ENCODE measurements at regions not wholly inside any gene's neighbourhood (a gene's known extent, or its start where the extent isn't known, plus 50 kb on each side); places are given as distances from the start of the nearest gene placed in this dataset.

- 79 to 94% (median 84%) methylated on average over 2 of the region's 2 CpGs for whole genome bisulfite sequencing, 5 donors
- no peak for DNase-seq
- TF ChIP-seq CTCF (IDR thresholded peaks at IDR 0.05 in 8 of 11, conservative IDR thresholded peaks at IDR 0.05 in 3 of 11) (no peak), POLR2AphosphoS5 (IDR thresholded peaks at IDR 0.05) (no peak)
- Histone ChIP-seq H3K4me3 (no peak overlapping the region), H3K9me3 (no peaks in the 10 kb centered on the region), H3K36me3 (no peaks in the 10 kb centered on the region), H3K4me1 (peaks cover 0 to 8% (median 0%) of the 10 kb centered on the region in 6 donors), H3K27ac (no peak overlapping the region), H3K27me3 (replicated peaks in 1 of 7) (no peaks in the 10 kb centered on the region)
- intact Hi-C loops (cut with DNase I; ENCODE audit: low total_unique reads): no loop called here
Measured at GRCh38 chr16:74111456-74111982, 185.1 kb upstream of the PSMD7 start.

- DNase-seq: no peak
- Histone ChIP-seq H3K9me3 (no peaks in the 10 kb centered on the region), H3K4me3 (peak overlapping the region in 1 of 8 donors; percentile 33), H3K36me3 (no peaks in the 10 kb centered on the region), H3K4me1 (peaks cover 0 to 8% (median 0%) of the 10 kb centered on the region in 6 donors), H3K27ac (no peak overlapping the region), H3K27me3 (replicated peaks in 1 of 7) (no peaks in the 10 kb centered on the region)
- TF ChIP-seq CTCF (IDR thresholded peaks at IDR 0.05 in 8 of 11, conservative IDR thresholded peaks at IDR 0.05 in 3 of 11) (peak in 8 of 11 experiments; percentile 16 to 50 (median 36)), POLR2AphosphoS5 (IDR thresholded peaks at IDR 0.05) (no peak)
- 43 to 51% (median 49%) methylated on average over 18 of the region's 18 CpGs for WGBS, 5 donors
- intact Hi-C loops (cut with DNase I; ENCODE audit: low total_unique reads): no loop called here
Measured at GRCh38 chr16:74107795-74108610, 188.6 kb upstream of the PSMD7 start.

- intact Hi-C loops (cut with DNase I; ENCODE audit: low total_unique reads): no loop called here
- TF ChIP-seq POLR2A (IDR thresholded peaks at IDR 0.05) (no peak), CTCF (IDR thresholded peaks at IDR 0.05 in 8 of 11, conservative IDR thresholded peaks at IDR 0.05 in 3 of 11) (no peak), POLR2AphosphoS5 (IDR thresholded peaks at IDR 0.05) (no peak)
- 17 to 38% (median 30%) methylated on average over 2 of the region's 2 CpGs for WGBS, 5 donors
Measured at GRCh38 chr16:74104022-74104421, 192.6 kb upstream of the PSMD7 start.

DNA sequence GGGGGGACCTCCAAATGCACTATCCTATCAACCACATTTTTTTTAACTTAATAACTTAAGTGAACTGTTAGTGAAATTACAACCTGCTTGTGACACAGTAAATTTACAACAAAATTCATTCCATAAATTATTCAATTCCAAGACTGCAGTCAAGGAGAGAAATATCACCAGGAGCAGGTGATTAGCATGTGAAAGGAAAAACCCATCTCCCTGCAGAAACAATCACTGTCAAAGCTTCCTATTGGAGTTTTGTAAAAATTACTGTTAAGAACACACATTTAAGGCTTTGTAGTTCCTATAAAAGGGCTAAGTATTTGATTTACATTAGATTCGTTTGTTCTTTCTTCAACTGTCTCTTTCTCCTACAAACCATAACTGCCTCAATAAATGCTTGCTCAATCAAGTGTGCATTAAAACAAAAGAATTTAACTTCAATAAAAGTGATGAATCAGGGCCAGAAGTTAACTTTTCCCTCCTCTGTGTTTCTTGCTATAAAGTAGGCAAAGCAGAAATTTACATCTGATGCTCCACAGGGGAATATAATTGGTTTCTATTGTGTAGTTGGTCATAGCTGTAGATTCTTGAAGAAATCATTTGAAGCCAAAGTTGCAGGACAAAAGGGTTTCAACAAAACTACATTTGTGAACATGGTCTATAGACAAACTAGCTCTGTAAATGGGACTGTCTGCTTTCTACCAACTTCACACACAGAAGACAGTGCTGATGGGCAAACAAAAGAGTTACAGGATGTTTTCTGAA is 195.1 kb upstream of the PSMD7 start:
- Histone ChIP-seq H3K4me3 (no peak overlapping the region), H3K9me3 (no peaks in the 10 kb centered on the region), H3K4me1 (no peaks in the 10 kb centered on the region), H3K36me3 (no peaks in the 10 kb centered on the region), H3K27ac (no peak overlapping the region), H3K27me3 (replicated peaks in 1 of 7) (no peaks in the 10 kb centered on the region)
- TF ChIP-seq CTCF (IDR thresholded peaks at IDR 0.05 in 8 of 11, conservative IDR thresholded peaks at IDR 0.05 in 3 of 11) (no peak), POLR2AphosphoS5 (IDR thresholded peaks at IDR 0.05) (no peak), POLR2A (IDR thresholded peaks at IDR 0.05) (no peak)
- WGBS, 5 donors: 40 to 68% (median 61%) methylated on average over 1 of the region's 1 CpG
- intact Hi-C loops (cut with DNase I; ENCODE audit: low total_unique reads): no loop called here
- DNase-seq: no peak

More at GRCh38 chr16:74104022-74104421, 192.6 kb upstream of the PSMD7 start:
- no peak for DNase-seq
- Histone ChIP-seq H3K4me3 (no peak overlapping the region), H3K9me3 (no peaks in the 10 kb centered on the region), H3K27ac (no peak overlapping the region), H3K4me1 (peaks cover 0 to 8% (median 0%) of the 10 kb centered on the region in 6 donors), H3K36me3 (no peaks in the 10 kb centered on the region), H3K27me3 (replicated peaks in 1 of 7) (no peaks in the 10 kb centered on the region)

Data from spleen (tissue), 11 donors.